ENCODE measurements at regions not wholly inside any gene's neighbourhood (a gene's known extent, or its start where the extent isn't known, plus 50 kb on each side); places are given as distances from the start of the nearest gene placed in this dataset.

GRCh38 chr4:136571315-136571714, 961.0 kb downstream of the PCDH18 start:
- DNase-seq (ENCODE audit: low spot score) = no peak

GRCh38 chr4:136562834-136563233, 969.5 kb downstream of the PCDH18 start:
- DNase-seq (ENCODE audit: low spot score) = no peak

GRCh38 chr4:136558940-136559494, 973.3 kb downstream of the PCDH18 start:
- no peak for DNase-seq (ENCODE audit: low spot score)

- DNase-seq (ENCODE audit: low spot score) = no peak
Measured at GRCh38 chr4:136557396-136557795, 974.9 kb downstream of the PCDH18 start.

GRCh38 chr4:136554033-136554432, 978.3 kb downstream of the PCDH18 start:
- no peak for DNase-seq (ENCODE audit: low spot score)

- DNase-seq (ENCODE audit: low spot score) = no peak
Measured at GRCh38 chr4:136551753-136552152, 980.5 kb downstream of the PCDH18 start.

- no peak for DNase-seq (ENCODE audit: low spot score)
Measured at GRCh38 chr4:136540747-136541146, 991.5 kb downstream of the PCDH18 start.

- no peak for DNase-seq (ENCODE audit: low spot score)
Measured at GRCh38 chr4:136528131-136528530, 1004.2 kb downstream of the PCDH18 start.

GRCh38 chr4:136526517-136526916, 1005.8 kb downstream of the PCDH18 start:
- no peak for DNase-seq (ENCODE audit: low spot score)

GRCh38 chr4:136524039-136524438, 1008.3 kb downstream of the PCDH18 start:
- DNase-seq (ENCODE audit: low spot score) = no peak

GRCh38 chr4:136516371-136516770, 1015.9 kb downstream of the PCDH18 start:
- DNase-seq (ENCODE audit: low spot score) = no peak

GRCh38 chr4:136505020-136505419, 1027.3 kb downstream of the PCDH18 start:
- DNase-seq (ENCODE audit: low spot score) = no peak

GRCh38 chr4:136495851-136496250, 1036.4 kb downstream of the PCDH18 start:
- DNase-seq (ENCODE audit: low spot score) = no peak

GRCh38 chr4:136495076-136495475, 1037.2 kb downstream of the PCDH18 start:
- DNase-seq (ENCODE audit: low spot score) = no peak

- no peak for DNase-seq (ENCODE audit: low spot score)
Measured at GRCh38 chr4:136489101-136489500, 1043.2 kb downstream of the PCDH18 start.

- DNase-seq (ENCODE audit: low spot score) = no peak
Measured at GRCh38 chr4:136484996-136485395, 1047.3 kb downstream of the PCDH18 start.

- no peak for DNase-seq (ENCODE audit: low spot score)
Measured at GRCh38 chr4:136476753-136477152, 1055.5 kb downstream of the PCDH18 start.

GRCh38 chr4:136471051-136471450, 1061.2 kb downstream of the PCDH18 start:
- DNase-seq (ENCODE audit: low spot score) = no peak

- no peak for DNase-seq (ENCODE audit: low spot score)
Measured at GRCh38 chr4:136465691-136466090, 1066.6 kb downstream of the PCDH18 start.

- no peak for DNase-seq (ENCODE audit: low spot score)
Measured at GRCh38 chr4:136463941-136464340, 1068.4 kb downstream of the PCDH18 start.

- no peak for DNase-seq (ENCODE audit: low spot score)
Measured at GRCh38 chr4:136461533-136461932, 1070.8 kb downstream of the PCDH18 start.

- no peak for DNase-seq (ENCODE audit: low spot score)
Measured at GRCh38 chr4:136458326-136458725, 1074.0 kb downstream of the PCDH18 start.

GRCh38 chr4:136457577-136457976, 1074.7 kb downstream of the PCDH18 start:
- no peak for DNase-seq (ENCODE audit: low spot score)

- no peak for DNase-seq (ENCODE audit: low spot score)
Measured at GRCh38 chr4:136457004-136457403, 1075.3 kb downstream of the PCDH18 start.
